HG03045 (cell line): ENCODE measurements at regions not wholly inside any gene's neighbourhood (a gene's known extent, or its start where the extent isn't known, plus 50 kb on each side); places are given as distances from the start of the nearest gene placed in this dataset.
"Not testable (repeated sequence)": the region's sequence is repeated elsewhere in the genome, so short reads cannot be mapped to it uniquely, and the experiment has no call there.

Source experiments
- ATAC-seq: cut with Tn5 transposase; IDR thresholded peaks from one replicate; pipeline ENCODE4 v1.9.1; 2021; ENCODE audit warnings: mild to moderate bottlenecking, moderate library complexity; ENCODE audit not compliant: unreplicated experiment

DNA sequence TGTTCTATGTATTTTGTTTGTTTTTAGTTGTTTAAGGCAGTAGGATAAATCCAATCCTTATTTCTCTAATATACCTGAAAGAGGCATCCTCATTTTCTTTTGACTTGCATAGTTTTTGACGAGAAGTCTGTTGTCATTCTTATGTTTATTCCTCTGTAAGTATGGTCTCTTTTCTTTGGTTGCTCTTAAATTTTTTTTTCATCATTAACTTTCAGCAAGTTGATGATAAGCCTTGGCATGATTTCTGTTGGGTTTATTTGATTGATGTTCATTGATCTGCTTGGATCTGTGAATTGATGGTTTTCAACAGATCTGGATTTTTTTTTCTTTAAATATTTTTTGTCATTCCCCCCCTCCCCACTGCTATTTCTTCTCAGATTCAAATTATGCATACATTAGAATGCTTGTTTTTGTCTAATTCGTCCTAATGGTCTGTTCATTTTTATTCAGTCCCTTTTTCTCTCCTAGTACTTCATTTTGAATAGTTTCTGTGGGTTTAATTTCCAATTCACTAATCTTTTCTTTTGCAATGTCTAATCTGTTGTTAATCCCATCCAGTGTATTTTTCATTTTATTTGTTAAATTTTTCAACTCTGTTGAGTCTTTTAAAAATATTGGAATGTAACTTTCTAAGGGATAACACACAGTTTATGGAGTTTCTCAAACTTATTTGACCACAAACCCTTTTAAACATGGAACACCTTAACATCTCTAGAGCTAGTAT is 495.9 kb downstream of the CSNK1G3 start:
- no peak for ATAC-seq

- ATAC-seq = no peak
Observed at GRCh38 chr5:124001036-124001615, 489.1 kb downstream of the CSNK1G3 start.

DNA sequence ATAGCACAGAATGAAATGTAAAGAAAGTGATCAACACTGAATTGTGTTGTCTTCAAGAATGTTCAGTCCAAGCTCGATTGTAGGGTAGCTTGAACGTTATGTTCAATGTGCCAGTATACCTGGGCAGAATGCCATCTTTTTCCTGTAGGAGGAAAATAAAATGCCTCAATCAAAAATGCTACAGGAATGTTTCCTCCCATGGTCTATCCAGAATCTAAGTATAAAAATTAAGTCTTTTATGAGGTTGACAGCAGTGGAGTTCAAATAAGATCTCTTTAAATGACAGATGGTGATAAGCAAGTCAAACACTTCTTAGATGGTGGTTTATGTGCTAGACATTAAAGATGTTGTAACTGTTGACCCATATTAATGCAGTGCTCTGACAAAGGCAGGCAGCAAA is 488.6 kb downstream of the CSNK1G3 start:
- no peak for ATAC-seq

- no peak for ATAC-seq
Observed at GRCh38 chr5:123997462-123998215, 485.7 kb downstream of the CSNK1G3 start.

DNA sequence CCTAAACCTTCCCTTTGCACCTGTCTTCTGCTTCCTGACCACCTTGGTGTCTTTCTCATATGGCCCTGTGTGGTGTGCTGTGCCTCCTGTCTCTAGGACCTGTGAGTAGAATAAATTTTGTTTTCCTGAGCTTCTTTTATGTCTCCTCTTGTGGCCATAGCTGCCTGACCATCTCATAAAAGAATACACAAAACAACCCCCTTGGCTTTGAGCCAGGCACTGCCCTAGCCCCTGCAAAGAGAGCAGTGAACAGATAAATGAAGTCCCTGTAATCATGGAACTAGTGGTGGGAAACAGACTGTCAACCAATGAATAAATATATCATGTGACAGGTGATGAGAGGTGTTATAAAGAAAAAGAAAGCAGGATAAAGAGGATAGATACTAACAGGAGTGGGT is 485.1 kb downstream of the CSNK1G3 start:
- no peak for ATAC-seq

GRCh38 chr5:123992641-123993040 is 480.7 kb downstream of the CSNK1G3 start:
- no peak for ATAC-seq

DNA sequence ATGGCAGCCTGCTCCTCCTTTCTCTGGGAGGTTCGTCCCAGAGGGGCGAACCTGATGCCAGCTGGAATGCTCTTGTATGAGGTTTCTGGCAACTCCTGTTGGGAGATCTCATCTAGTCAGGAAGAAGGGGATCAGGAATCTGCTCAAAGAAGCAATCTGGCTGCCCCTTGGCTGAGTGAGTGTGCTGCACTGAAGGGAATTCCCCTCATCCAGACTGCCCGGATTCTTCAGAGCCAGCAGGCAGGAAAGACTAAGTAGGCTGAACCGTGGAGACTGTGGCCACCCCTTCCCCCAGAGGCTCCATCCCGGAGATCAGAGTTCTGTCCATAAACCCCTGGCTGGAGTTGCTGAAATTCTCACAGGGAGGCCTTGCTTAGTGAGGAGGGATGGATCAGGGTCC is 476.0 kb downstream of the CSNK1G3 start:
- no peak for ATAC-seq

DNA sequence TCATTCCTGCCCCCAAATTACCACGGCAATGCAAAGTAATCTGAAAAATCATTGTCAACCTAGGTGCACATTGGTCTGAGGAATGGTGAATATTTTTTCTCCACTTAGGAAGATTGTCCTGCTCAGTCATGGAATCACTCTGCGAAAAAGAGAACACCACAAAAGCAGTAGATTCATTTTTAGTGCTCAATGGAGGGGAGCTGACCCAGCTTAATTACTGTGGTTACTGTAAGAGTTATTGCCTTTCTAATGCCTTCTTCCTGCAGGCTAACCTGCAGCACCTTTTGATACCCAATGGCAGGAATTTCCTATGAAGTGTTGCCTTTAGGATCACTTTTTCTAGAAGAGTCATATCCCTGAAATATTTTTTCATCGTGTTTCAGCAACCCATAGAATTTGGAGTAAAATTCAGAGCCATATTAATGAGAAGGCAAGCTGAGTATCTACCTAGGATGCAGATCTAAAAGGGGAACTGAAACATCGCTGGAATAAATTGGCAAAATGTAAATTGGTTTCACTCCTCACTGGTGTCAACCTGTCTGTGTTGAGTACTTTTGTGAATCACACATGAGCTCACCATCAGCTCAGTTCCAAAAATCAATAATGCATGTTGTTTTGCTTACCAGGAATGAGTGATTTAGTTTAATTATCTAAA is 464.5 kb downstream of the CSNK1G3 start:
- ATAC-seq = no peak

GRCh38 chr5:123975521-123975920 is 463.5 kb downstream of the CSNK1G3 start:
- ATAC-seq = not testable (repeated sequence)

- ATAC-seq = no peak
Observed at GRCh38 chr5:123966781-123967180, 454.8 kb downstream of the CSNK1G3 start.

GRCh38 chr5:123965626-123966025 is 453.6 kb downstream of the CSNK1G3 start:
- no peak for ATAC-seq

- no peak for ATAC-seq
Observed at GRCh38 chr5:123964884-123965283, 452.9 kb downstream of the CSNK1G3 start.

DNA sequence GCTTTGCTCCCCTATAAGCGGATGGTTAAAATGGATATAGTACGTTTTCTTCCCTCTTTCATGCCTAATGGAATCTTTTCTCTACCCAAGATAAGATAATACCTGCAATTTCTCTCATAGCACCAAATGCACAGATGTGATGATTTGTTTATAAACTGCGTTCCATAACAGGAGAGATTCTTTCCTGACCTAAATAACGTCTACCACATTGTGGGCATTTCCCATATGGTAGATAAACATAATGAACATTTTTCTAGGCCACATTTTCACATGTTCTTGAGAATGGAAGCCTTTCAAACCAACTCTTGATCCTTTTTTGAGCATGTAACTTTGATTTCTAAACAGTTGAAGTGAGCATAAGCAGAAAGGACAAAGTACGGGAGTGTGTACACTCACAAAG is 448.5 kb downstream of the CSNK1G3 start:
- no peak for ATAC-seq

GRCh38 chr5:123951582-123951977 is 439.6 kb downstream of the CSNK1G3 start:
- ATAC-seq = no peak

DNA sequence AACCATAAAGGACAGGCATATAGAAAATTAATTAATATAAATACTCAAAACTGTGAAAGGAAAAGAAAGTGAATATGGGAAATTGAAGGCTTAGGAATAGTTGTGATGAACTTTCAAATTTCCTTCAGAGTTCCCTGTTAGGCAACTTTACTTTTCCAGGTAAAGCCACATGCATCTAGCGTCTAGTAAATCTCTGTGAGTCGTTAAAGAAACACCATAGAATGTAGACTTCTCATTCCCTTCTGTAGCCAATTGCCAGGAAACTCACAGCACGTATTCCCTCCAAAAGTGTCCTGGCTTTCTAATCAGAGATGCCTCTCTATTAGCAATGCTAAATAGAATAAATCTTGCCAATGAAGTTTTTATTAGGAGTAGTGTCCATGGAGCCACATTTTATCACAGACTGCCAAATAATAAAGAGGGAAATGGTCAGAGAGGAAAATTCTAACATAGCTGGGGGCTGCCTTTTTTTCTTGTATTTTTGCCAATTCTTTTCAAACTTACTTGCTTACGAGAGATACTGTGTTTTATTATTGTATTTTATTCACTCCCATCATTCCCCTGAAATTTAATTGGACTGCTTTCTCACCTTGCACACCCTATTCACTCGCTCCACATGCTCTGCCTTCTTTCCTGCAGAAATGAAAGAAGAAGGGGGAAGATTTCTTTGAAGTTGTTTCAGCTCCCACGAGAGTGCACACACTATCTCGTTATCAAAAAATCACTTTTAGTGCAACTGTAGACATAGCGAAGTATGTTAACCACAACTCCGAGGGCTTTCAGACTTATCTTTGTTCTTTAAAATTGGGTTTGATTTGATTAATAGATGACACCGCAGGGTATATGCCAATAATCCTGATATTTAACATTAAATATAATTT is 439.0 kb downstream of the CSNK1G3 start:
- no peak for ATAC-seq

- no peak for ATAC-seq
Observed at GRCh38 chr5:123949807-123950340, 437.9 kb downstream of the CSNK1G3 start.

- no peak for ATAC-seq
Observed at GRCh38 chr5:123949043-123949804, 437.2 kb downstream of the CSNK1G3 start.

GRCh38 chr5:123947797-123948196 is 435.8 kb downstream of the CSNK1G3 start:
- ATAC-seq = no peak

- no peak for ATAC-seq
Observed at GRCh38 chr5:123945548-123945947, 433.6 kb downstream of the CSNK1G3 start.

GRCh38 chr5:123943151-123943550 is 431.2 kb downstream of the CSNK1G3 start:
- no peak for ATAC-seq
